ENCODE measurements at regions not wholly inside any gene's neighbourhood (a gene's known extent, or its start where the extent isn't known, plus 50 kb on each side); places are given as distances from the start of the nearest gene placed in this dataset.

DNA sequence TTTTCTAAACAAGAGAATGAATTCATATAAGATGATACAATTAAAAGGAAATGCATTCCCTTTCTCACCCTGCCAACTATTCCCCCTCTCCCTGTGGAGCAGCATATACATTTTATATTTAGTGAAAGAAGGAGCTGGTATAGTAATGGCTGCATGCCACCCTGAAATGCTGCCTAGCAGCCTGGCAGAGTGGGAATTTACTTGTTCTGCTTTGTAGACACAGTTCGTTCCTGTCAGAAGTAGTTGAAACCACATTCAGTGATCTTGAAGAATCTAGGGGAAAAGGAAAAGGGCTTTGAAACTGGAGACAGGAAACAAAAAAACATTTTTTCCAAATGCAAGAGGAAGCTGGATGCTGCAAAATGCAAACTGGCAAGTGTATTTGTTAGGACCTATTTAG is 176.0 kb upstream of the PLEKHA5 start:
- DNase-seq (ENCODE audit: low read depth): no peak
- H3K4me3 ChIP-seq (ENCODE audit: low read length): no peak overlapping the region
- TF ChIP-seq, protein P1, sequence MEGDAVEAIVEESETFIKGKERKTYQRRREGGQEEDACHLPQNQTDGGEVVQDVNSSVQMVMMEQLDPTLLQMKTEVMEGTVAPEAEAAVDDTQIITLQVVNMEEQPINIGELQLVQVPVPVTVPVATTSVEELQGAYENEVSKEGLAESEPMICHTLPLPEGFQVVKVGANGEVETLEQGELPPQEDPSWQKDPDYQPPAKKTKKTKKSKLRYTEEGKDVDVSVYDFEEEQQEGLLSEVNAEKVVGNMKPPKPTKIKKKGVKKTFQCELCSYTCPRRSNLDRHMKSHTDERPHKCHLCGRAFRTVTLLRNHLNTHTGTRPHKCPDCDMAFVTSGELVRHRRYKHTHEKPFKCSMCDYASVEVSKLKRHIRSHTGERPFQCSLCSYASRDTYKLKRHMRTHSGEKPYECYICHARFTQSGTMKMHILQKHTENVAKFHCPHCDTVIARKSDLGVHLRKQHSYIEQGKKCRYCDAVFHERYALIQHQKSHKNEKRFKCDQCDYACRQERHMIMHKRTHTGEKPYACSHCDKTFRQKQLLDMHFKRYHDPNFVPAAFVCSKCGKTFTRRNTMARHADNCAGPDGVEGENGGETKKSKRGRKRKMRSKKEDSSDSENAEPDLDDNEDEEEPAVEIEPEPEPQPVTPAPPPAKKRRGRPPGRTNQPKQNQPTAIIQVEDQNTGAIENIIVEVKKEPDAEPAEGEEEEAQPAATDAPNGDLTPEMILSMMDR (IDR thresholded peaks at IDR 0.05; ENCODE audit: insufficient read depth, low read depth, low read length, missing control alignments): no peak

GRCh38 chr12:18955594-18955993 is 173.9 kb upstream of the PLEKHA5 start:
- H3K4me3 ChIP-seq (ENCODE audit: low read length): no peak overlapping the region
- TF ChIP-seq, protein P1 (IDR thresholded peaks at IDR 0.05; ENCODE audit: insufficient read depth, low read depth, low read length, missing control alignments): no peak
- DNase-seq (ENCODE audit: low read depth): peak; percentile 16

GRCh38 chr12:18965203-18965602 is 164.3 kb upstream of the PLEKHA5 start:
- TF ChIP-seq, protein P1 (IDR thresholded peaks at IDR 0.05; ENCODE audit: insufficient read depth, low read depth, low read length, missing control alignments): no peak
- no peak for DNase-seq (ENCODE audit: low read depth)
- no peak overlapping the region for H3K4me3 ChIP-seq (ENCODE audit: low read length)

- H3K4me3 ChIP-seq (ENCODE audit: low read length): no peak overlapping the region
- no peak for DNase-seq (ENCODE audit: low read depth)
- TF ChIP-seq, protein P1 (IDR thresholded peaks at IDR 0.05; ENCODE audit: insufficient read depth, low read depth, low read length, missing control alignments): no peak
Measured at GRCh38 chr12:18966954-18967353, 162.6 kb upstream of the PLEKHA5 start.

DNA sequence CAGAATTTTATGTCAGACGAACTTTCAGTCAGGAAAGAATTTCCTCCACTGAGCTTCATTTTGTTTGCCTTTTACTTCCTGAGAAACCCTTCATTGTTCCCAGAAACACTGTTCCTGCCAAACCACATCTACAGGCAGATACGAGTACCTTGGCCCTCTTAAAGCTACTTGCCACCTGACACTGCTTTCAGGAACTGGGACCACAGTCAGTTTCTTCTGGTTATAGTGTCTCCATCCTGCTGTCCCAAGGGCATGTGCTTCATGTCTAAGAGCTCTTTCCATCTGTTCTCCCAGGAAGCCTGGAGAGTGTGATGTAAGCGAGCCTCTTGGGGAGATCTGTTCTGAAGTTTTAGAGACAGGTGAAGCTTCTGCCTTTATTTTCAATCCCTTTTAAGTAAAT is 161.7 kb upstream of the PLEKHA5 start:
- no peak for DNase-seq (ENCODE audit: low read depth)
- H3K4me3 ChIP-seq (ENCODE audit: low read length): no peak overlapping the region
- TF ChIP-seq, protein P1 (IDR thresholded peaks at IDR 0.05; ENCODE audit: insufficient read depth, low read depth, low read length, missing control alignments): no peak

GRCh38 chr12:18969512-18969911 is 160.0 kb upstream of the PLEKHA5 start:
- no peak for DNase-seq (ENCODE audit: low read depth)
- no peak overlapping the region for H3K4me3 ChIP-seq (ENCODE audit: low read length)
- TF ChIP-seq, protein P1 (IDR thresholded peaks at IDR 0.05; ENCODE audit: insufficient read depth, low read depth, low read length, missing control alignments): no peak

DNA sequence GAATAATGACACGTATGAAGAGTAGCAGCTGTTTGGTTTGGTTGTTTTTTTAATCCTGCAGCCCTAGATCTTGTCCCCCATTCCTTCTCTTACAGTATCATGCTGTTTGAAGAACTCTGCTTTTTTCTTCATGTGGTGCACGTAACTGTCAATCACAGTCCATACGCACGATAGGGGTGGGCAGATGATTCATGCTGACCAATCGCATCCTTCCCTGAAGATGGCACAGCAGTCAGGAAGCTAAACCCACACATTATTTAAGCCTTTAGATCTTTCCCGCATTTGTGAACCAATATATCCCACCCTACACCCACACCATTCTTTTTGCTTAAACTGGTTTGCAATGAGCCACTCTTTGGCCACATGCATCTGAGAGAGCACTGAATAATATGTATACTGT is 158.9 kb upstream of the PLEKHA5 start:
- no peak for DNase-seq (ENCODE audit: low read depth)
- H3K4me3 ChIP-seq (ENCODE audit: low read length): no peak overlapping the region
- TF ChIP-seq, protein P1 (IDR thresholded peaks at IDR 0.05; ENCODE audit: insufficient read depth, low read depth, low read length, missing control alignments): no peak
